ENCODE measurements at regions not wholly inside any gene's neighbourhood (a gene's known extent, or its start where the extent isn't known, plus 50 kb on each side); places are given as distances from the start of the nearest gene placed in this dataset.
"Not testable (repeated sequence)": the region's sequence is repeated elsewhere in the genome, so short reads cannot be mapped to it uniquely, and the experiment has no call there.

DNA sequence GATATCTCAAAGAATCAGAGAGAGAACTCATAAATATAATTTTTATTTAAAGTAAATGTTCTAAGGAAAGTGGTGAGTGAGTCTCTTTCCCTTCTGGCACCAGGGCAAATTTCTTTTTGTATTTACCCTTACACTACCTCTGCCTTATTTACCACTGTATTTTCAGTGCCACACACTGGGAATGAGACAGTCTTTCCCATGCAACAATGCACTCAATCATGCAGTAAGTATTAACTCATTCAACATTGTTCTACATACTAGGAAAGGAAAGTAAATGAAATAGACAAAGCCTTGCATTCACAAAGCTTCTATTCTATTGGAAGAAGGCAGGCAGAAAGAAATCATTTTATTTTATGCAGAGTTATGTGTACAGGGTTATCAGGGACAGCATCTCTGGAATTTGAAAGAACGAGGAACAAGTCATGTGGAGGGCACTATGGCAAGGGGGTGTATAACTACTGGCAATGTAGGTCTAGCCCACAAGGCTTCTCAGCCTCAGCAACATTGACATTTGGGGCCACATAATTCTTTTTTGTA is 129.8 kb upstream of the PRDX6 start:
- no peak for DNase-seq

DNA sequence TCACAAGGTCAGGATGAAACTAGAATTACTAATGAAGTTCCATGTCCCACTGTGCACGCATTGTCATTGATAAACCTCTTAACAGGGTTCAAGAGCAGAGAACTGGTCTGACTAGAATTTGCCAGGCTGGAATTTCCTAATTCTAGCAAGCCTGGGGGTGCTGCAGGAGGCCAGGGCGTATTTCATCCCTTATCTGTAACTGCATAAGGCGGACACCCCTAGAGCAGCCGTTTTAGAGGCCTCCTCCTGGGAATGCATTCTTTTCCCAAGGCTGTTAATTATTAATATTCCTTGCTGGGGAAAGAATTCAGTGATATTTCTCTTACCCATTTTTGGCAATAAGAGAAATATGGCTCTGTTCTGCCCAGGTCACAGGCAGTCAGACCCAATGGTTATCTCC is 124.5 kb upstream of the PRDX6 start:
- DNase-seq, result not testable (repeated sequence)

DNA sequence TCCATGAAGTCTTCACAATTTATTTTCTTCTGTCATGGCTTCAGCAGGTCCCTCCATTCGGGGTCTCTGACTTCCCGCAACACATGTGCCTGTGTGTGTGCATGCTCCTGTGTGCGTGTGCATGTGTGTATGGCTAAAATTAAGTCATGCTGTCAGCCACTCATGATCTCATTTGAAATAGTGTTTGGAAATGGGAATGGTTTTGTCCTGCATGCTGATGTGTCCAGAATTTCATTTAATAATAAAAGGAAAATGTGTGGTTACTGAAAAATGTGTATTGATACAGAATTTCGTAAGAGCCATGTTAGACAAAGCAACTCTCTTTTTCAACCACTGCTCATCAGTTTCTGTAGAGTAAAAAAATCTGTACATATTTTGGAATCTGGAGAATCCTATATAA is 123.8 kb upstream of the PRDX6 start:
- DNase-seq, result no peak

DNA sequence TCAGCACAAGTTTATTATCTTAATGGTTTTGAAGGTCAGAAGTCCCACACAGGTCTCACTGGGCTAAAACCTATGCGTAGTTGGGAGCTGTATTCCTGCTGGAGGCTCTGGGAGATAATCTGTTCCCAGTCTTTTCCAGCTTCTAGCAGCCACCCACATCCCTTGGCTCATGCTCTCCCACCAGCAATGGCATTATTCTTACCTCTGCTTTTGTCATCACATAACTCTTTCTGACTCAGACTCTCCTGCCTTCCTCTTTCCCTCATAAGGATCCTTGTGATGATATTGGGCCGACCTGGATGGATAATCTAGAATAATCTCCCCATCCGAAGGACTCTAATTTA is 122.2 kb upstream of the PRDX6 start:
- DNase-seq, result no peak

DNA sequence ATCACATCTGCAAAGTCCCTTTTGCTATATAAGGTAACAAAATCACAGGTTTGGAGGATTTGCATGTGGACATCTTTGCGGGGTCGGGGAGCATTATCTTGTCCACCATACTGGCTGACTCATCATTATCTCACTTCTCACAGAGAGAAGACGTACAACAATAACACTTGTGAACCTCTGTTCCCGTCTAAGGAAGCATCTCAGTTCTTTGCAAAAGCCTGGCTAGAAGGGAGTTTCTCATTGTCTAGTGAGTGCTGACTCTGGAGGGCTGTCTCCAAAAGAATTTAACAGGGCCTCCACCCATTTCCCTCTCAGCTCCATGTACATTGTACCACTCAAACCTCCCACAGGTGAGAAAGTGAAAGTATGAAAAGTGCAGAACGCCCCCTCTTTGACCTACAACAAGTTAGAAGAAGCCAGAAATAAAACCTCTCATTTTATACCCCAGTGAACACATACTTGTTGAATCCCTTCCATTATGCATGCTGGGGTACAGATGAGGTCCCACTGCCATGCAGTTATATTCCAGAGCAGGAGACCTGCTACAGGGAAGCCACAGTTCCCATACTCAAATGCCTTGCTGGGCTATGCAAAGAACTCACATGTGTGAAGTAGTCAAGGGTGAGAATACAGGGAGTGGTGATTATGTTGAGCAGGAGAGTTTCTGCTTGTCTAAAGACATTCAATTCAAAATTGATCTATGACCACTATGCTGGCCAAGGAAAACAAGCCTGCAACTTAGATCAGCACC is 121.7 kb upstream of the PRDX6 start:
- no peak for DNase-seq

- DNase-seq, result no peak
These were observed 120.9 kb upstream of the PRDX6 start for GRCh38 chr1:173356191-173356762.

DNA sequence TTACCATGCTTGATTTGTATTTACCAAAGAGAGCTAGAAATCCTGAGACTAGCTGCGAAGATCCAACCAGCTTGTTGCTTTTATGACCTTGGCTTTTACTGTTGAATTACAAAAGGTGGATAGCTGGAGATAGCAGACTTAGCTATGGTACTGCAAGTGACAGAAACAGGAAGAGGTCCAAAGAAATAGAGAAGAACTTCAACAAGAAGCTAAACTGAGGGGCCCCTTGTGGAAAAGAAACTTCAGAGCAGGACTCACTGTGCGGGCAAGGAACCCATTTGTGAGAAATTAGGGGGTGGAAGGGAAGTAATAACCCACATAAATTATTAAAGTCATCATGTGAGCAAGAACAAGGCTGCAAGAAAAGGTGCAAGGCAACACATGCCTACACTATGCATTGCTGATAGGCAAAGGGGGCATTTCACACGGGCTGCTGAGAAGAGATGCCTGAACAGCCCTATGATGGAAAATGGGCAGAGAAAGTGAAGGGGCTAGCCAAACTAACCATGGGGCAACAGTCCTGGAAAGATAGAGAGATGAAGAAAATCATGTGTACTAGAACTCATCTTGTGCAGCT is 116.6 kb upstream of the PRDX6 start:
- no peak for DNase-seq

DNA sequence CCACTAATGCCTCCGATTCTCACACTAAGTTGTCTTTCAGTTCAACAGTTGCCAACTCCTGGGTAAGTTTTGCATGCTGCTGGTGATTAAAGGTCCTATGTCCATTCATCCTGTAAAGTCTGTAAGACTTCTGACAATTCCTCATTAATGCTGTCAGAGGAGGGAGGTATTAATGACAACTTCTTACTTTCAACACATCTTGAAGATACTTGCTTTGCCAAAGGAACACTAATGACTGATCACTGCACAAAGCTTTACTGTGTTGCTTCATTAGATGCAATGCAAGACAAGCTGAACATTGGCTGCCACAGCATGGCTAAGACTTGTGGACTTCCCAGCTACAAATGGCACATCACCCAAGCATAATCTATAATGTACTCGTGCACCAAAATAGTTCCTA is 114.6 kb upstream of the PRDX6 start:
- no peak for DNase-seq

- DNase-seq, result no peak
These were observed 112.3 kb upstream of the PRDX6 start for GRCh38 chr1:173364827-173365226.

- DNase-seq, result no peak
These were observed 111.8 kb upstream of the PRDX6 start for GRCh38 chr1:173365341-173365740.

DNA sequence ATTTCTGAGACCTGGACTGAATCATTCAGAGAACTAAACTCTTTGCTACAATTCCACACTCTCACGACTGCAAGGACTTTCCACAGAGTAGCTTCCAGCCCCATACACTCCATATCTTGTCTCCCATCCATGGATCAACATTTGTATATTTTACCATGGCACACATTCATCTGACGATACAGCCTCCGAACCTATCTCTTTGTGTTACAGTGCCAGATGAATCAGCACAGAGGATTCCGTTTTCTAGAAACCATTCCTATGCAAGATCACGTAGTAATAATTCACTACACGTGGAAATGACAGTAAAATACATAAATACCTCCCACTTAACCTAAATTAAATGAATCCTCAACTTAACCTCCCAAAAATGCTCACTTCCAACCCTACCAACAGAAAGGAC is 110.0 kb upstream of the PRDX6 start:
- DNase-seq, result no peak

- not testable (repeated sequence) for DNase-seq
These were observed 106.5 kb upstream of the PRDX6 start for GRCh38 chr1:173370586-173370985.

DNA sequence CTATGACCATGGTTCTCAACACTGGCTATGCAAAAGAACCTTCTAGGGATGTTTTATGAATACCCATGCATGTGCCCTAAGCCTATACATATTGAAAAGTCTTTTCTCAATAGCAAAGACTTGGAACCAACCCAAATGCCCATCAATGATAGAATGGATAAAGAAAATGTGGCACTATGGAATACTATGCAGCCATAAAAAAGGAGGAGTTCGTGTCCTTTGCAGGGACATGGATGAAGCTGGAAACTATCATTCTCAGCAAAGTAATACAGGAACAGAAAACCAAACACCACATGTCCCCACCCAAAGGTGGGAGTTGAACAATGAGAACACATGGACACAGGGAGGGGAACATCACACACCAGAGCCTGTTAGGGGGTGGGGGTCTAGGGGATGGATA is 101.1 kb upstream of the PRDX6 start:
- DNase-seq, result not testable (repeated sequence)

- DNase-seq, result no peak
These were observed 99.9 kb upstream of the PRDX6 start for GRCh38 chr1:173377266-173377665.

DNA sequence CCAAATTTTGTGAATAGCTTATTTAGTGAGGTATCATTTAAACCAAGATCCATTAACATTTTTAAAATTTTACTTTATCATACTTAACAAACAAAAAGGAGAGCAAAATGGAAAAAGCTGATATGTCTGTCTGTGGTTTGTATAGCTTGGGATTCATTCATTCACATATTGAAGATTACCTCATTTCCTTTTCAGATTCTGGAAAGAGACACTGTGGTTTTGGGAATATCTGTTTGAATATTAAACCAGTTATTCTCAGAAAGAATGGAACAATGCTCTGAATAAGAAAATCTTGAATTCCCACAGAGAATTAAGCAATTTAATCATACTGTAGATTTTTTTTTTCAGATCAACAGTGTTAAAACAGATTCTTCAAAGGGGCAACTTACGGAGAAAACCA is 93.8 kb upstream of the PRDX6 start:
- DNase-seq, result no peak

GRCh38 chr1:173388352-173388751 is 88.8 kb upstream of the PRDX6 start:
- no peak for DNase-seq

DNA sequence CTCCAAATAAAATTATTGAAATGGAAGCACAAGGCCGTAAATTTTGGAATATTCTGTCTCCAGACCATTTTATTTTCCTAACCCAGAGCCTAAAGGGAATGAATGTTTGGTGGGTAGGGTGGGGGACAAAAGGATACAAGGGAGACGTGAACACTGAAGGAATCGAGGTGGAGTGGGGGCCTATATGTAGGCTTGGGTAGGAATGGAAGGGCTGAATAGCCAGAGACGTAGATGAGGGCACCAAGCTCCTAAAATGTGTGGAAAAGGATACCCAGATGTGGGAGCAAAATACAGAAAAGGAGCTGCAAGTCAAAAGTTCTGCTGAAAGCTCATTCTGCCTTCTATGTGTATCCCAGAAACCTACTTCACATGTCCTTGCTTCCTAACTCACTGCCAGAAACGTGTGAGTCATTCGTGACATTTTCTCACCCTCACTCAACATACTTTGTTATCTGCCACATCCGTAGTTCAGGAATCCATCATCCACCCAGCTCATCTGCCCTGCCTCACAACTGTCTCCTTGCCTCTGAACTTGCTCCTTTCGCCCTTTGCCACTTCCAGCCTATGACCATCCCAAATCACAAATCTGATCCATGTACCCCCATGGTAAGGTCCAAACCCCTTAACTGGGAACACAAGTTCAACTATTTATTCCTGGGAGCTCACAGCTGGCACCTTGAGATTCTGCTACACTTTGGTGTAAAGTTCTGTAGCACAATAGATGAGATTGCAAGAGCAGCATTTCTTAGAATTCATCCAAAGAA is 84.1 kb upstream of the PRDX6 start:
- DNase-seq, result no peak

- no peak for DNase-seq
These were observed 83.5 kb upstream of the PRDX6 start for GRCh38 chr1:173393659-173394000.

- DNase-seq, result not testable (repeated sequence)
These were observed 82.3 kb upstream of the PRDX6 start for GRCh38 chr1:173394813-173395212.

DNA sequence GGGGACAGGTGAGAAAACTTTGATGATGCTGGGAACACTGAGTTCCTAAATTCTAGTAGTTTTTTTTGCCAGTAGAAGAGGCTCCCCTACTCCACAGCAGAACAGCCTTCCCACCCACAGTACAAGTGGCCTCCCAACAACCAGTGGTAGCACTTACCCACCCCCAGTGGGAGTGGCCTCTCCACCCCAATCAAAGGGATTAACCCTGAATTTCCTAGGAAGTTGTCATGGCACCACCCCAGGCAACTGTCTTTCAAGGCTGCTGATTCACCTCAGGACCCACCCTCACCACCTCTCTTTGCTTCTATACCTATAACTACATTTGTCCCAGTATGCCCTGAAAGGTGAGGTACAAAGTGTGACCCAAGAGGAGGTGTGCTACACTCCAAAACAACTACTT is 81.4 kb upstream of the PRDX6 start:
- DNase-seq, result no peak

- no peak for DNase-seq
These were observed 76.6 kb upstream of the PRDX6 start for GRCh38 chr1:173400387-173400995.

DNA sequence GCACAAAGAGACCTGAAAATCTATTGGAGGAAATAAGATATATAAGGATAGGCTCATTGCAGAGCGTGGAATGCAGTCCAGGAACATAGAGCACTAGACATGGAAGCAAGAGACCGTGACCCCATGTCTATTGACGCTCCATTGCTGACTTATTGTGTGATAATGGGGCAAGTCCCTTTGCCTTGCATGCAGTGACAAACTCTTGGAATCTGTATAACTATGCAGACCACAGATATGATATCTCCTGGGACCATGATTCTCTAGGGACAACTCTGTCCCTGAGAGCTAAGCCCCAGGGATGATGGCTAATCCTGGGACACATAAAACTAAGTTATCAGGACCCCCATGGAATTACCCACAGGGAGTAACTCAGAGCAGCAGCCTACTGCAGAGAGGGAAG is 73.1 kb upstream of the PRDX6 start:
- no peak for DNase-seq

GRCh38 chr1:173405281-173405680 is 71.9 kb upstream of the PRDX6 start:
- DNase-seq, result no peak
